ENCODE measurements at regions not wholly inside any gene's neighbourhood (a gene's known extent, or its start where the extent isn't known, plus 50 kb on each side); places are given as distances from the start of the nearest gene placed in this dataset.

DNA sequence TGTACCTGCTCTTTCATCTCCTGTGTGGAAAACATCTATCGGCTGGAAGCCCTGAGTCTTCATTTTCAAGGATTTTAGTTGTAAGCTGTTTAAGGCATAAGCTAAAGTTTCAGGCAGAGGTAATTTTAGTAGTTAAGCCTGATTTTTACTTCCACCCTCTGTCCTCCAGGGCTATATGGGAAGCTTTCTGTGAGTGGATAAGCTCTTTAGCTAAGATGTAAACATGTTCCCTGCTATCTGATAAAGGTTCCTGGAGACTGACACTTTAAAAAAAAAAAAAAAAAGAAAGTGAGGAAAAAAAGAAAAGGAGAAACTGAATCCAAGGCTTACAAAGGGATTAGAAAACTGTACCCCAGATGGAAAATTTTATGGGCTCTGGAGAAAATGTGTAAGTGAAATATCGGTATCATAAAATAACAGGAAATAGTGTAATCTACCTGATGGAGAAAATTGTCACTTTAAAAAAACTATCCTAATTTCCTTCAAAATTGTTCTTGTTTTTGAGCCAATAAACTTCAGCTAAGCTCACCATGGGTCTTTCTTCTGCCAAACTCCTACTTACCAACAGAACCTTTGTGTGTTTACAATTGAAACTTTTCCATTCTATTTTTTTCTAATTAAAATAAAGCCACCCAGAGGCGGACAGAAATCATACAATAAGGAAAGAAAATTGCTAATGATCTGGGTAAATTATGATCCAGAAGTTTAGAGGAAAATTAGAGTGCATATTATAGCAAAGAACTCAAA lies 180.5 kb downstream of the TGFB2 start:
- H3K4me3 ChIP-seq (ENCODE audit: insufficient read depth in 1 of 2, low read depth in 1 of 2, low read length in 2 of 2): no peak overlapping the region
- H3K23ac ChIP-seq (ENCODE audit: low read length in 2 of 2): no peak overlapping the region
- H2AFZ ChIP-seq (ENCODE audit: low read depth, low read length): no peak overlapping the region
- H3K27ac ChIP-seq (ENCODE audit: low read length, poor library complexity, severe bottlenecking): no peak overlapping the region
- H3K14ac ChIP-seq (ENCODE audit: low read length in 2 of 2): no peak overlapping the region
- H2BK5ac ChIP-seq (ENCODE audit: low read depth, low read length, poor library complexity, severe bottlenecking): no peak overlapping the region
- no peaks in the 10 kb centered on the region for H3K9me3 ChIP-seq (ENCODE audit: control insufficient read depth, low read length)
- H3K18ac ChIP-seq (ENCODE audit: low read depth in 1 of 2, low read length in 2 of 2): no peak overlapping the region
- no peak for DNase-seq
- H3K79me1 ChIP-seq (replicated peaks; ENCODE audit: low read length, poor library complexity, severe bottlenecking): no peaks in the 10 kb centered on the region
- H3K4me1 ChIP-seq (ENCODE audit: control insufficient read depth, insufficient read depth, low read depth, low read length): no peaks in the 10 kb centered on the region
- H4K91ac ChIP-seq (ENCODE audit: low read length): no peak overlapping the region
- H3K4me2 ChIP-seq (ENCODE audit: low read length, poor library complexity, severe bottlenecking): no peak overlapping the region
- no peaks in the 10 kb centered on the region for H3K36me3 ChIP-seq (ENCODE audit: control insufficient read depth in 1 of 2, insufficient read depth in 2 of 2, low read depth in 1 of 2, low read length in 2 of 2)
- H3K4ac ChIP-seq (ENCODE audit: low read depth in 1 of 2, low read length in 2 of 2): no peak overlapping the region
- no peaks in the 10 kb centered on the region for H3K27me3 ChIP-seq (ENCODE audit: control insufficient read depth in 1 of 2, insufficient read depth in 1 of 2, low read length in 2 of 2)
- no peak overlapping the region for H2AK5ac ChIP-seq (ENCODE audit: low read length, severe bottlenecking)
- WGBS: 60% methylated on average over 2 of the region's 3 CpGs
- no peak overlapping the region for H3K9ac ChIP-seq (ENCODE audit: low read length)
- no peak overlapping the region for H4K8ac ChIP-seq (ENCODE audit: low read length)
- no peak overlapping the region for H2BK12ac ChIP-seq (ENCODE audit: low read length in 2 of 2)
- H2BK15ac ChIP-seq (ENCODE audit: low read depth, poor library complexity, severe bottlenecking): no peak overlapping the region
- H2BK120ac ChIP-seq (ENCODE audit: low read depth, low read length): no peak overlapping the region

DNA sequence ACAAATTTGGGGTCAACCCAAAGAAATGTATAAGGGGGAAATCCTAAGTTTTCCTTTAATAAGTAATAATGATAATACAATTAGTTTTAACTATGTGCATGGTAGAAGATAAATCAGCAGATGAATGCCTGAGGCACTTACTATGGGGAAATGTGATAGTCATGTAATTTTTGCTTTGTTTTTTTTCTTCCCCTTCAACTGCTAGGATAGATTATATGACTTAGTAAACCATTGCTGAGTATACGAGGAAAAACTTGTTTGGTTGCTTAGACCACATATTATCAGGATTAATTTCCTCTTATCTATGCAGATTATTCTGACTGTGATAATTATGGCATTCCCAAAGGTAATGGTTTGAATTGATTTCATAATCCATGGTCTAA lies 181.1 kb downstream of the TGFB2 start:
- H3K4me3 ChIP-seq (ENCODE audit: insufficient read depth in 1 of 2, low read depth in 1 of 2, low read length in 2 of 2): no peak overlapping the region
- no peak overlapping the region for H3K14ac ChIP-seq (ENCODE audit: low read length in 2 of 2)
- H2BK12ac ChIP-seq (ENCODE audit: low read length in 2 of 2): no peak overlapping the region
- no peak overlapping the region for H3K27ac ChIP-seq (ENCODE audit: low read length, poor library complexity, severe bottlenecking)
- H3K4me2 ChIP-seq (ENCODE audit: low read length, poor library complexity, severe bottlenecking): no peak overlapping the region
- no peaks in the 10 kb centered on the region for H3K27me3 ChIP-seq (ENCODE audit: control insufficient read depth in 1 of 2, insufficient read depth in 1 of 2, low read length in 2 of 2)
- H2BK5ac ChIP-seq (ENCODE audit: low read depth, low read length, poor library complexity, severe bottlenecking): no peak overlapping the region
- H3K9me3 ChIP-seq (ENCODE audit: control insufficient read depth, low read length): no peaks in the 10 kb centered on the region
- H4K8ac ChIP-seq (ENCODE audit: low read length): no peak overlapping the region
- no peak overlapping the region for H4K91ac ChIP-seq (ENCODE audit: low read length)
- H2AFZ ChIP-seq (ENCODE audit: low read depth, low read length): no peak overlapping the region
- H3K4me1 ChIP-seq (ENCODE audit: control insufficient read depth, insufficient read depth, low read depth, low read length): no peaks in the 10 kb centered on the region
- no CpG with 5 or more reads among the region's 1 CpG for WGBS
- H3K79me1 ChIP-seq (replicated peaks; ENCODE audit: low read length, poor library complexity, severe bottlenecking): no peaks in the 10 kb centered on the region
- H3K4ac ChIP-seq (ENCODE audit: low read depth in 1 of 2, low read length in 2 of 2): no peak overlapping the region
- H2BK15ac ChIP-seq (ENCODE audit: low read depth, poor library complexity, severe bottlenecking): no peak overlapping the region
- H3K9ac ChIP-seq (ENCODE audit: low read length): no peak overlapping the region
- no peak overlapping the region for H2BK120ac ChIP-seq (ENCODE audit: low read depth, low read length)
- H2AK5ac ChIP-seq (ENCODE audit: low read length, severe bottlenecking): no peak overlapping the region
- no peak overlapping the region for H3K18ac ChIP-seq (ENCODE audit: low read depth in 1 of 2, low read length in 2 of 2)
- no peaks in the 10 kb centered on the region for H3K36me3 ChIP-seq (ENCODE audit: control insufficient read depth in 1 of 2, insufficient read depth in 2 of 2, low read depth in 1 of 2, low read length in 2 of 2)
- DNase-seq: no peak
- H3K23ac ChIP-seq (ENCODE audit: low read length in 2 of 2): no peak overlapping the region

DNA sequence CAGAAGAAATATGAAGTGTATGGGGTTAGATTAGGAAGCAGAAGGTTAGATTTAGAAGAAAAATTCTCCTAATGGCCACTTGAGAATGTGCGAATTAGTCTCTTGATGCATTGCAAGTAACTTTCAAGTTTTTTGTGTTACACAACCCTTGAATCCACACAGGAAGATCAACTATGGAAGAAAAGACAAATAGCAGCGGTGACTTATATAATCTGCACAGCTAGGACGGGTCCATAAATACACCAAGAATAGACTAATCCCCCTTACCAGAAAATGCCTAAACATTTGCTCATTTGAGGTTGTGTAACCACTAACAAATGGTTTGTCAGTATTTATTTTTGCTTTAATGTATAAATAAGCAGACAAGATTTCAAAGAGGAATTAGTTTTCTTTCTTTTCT lies 182.6 kb downstream of the TGFB2 start:
- Histone ChIP-seq H3K79me1 (replicated peaks; ENCODE audit: low read length, poor library complexity, severe bottlenecking) (no peaks in the 10 kb centered on the region), H2BK5ac (ENCODE audit: low read depth, low read length, poor library complexity, severe bottlenecking) (no peak overlapping the region), H3K4me3 (ENCODE audit: insufficient read depth in 1 of 2, low read depth in 1 of 2, low read length in 2 of 2) (no peak overlapping the region), H3K9me3 (ENCODE audit: control insufficient read depth, low read length) (no peaks in the 10 kb centered on the region), H4K8ac (ENCODE audit: low read length) (no peak overlapping the region), H4K91ac (ENCODE audit: low read length) (no peak overlapping the region), H3K4me2 (ENCODE audit: low read length, poor library complexity, severe bottlenecking) (no peak overlapping the region), H3K14ac (ENCODE audit: low read length in 2 of 2) (no peak overlapping the region), H3K27ac (ENCODE audit: low read length, poor library complexity, severe bottlenecking) (no peak overlapping the region), H2BK15ac (ENCODE audit: low read depth, poor library complexity, severe bottlenecking) (no peak overlapping the region), H3K36me3 (ENCODE audit: control insufficient read depth in 1 of 2, insufficient read depth in 2 of 2, low read depth in 1 of 2, low read length in 2 of 2) (no peaks in the 10 kb centered on the region), H3K4me1 (ENCODE audit: control insufficient read depth, insufficient read depth, low read depth, low read length) (no peaks in the 10 kb centered on the region), H3K9ac (ENCODE audit: low read length) (no peak overlapping the region), H3K27me3 (ENCODE audit: control insufficient read depth in 1 of 2, insufficient read depth in 1 of 2, low read length in 2 of 2) (no peaks in the 10 kb centered on the region), H2AK5ac (ENCODE audit: low read length, severe bottlenecking) (no peak overlapping the region), H2BK120ac (ENCODE audit: low read depth, low read length) (no peak overlapping the region), H2BK12ac (ENCODE audit: low read length in 2 of 2) (no peak overlapping the region), H3K4ac (ENCODE audit: low read depth in 1 of 2, low read length in 2 of 2) (no peak overlapping the region), H3K18ac (ENCODE audit: low read depth in 1 of 2, low read length in 2 of 2) (no peak overlapping the region), H2AFZ (ENCODE audit: low read depth, low read length) (no peak overlapping the region), H3K23ac (ENCODE audit: low read length in 2 of 2) (no peak overlapping the region)
- DNase-seq: peak; percentile 83
- WGBS: 6% methylated on average over 2 of the region's 3 CpGs

DNA sequence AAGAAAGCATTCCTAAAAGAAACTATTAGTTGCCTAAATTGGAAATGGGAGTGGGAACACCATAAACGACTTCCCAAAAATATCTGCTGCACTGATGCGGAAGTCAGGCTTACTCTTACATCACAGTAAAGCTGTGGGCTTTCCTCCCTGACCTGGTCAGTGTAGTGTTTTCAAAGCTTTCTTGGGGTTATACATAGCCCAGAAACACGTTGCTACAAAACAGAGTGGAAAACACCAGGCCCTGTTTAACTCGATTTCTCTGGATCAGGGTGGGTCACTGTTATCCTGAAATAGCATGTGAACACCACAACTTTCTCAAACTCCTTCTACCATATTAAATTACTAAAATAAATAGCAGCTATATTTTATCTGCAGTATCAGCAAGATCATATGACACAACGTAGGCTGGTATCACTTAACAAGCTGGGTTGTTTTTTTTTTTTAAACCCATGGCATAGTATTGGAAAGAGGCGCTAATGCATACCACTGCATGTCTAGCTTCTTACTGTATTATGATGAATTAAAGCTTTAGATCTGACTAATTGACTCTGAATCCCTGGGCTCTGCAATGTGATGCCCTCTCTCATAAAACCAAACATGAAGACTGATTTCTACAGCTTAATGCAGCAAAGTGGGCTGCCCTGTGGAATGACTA lies 184.6 kb downstream of the TGFB2 start:
- WGBS: 82% methylated on average over 3 of the region's 6 CpGs

More for the DNA sequence above, 184.6 kb downstream of the TGFB2 start:
- peak overlapping the region in 1 of 2 experiments; percentile 3 for H2BK12ac ChIP-seq (ENCODE audit: low read length in 2 of 2)
- H2AK5ac ChIP-seq (ENCODE audit: low read length, severe bottlenecking): no peak overlapping the region
- no peak overlapping the region for H3K4me2 ChIP-seq (ENCODE audit: low read length, poor library complexity, severe bottlenecking)
- no peak overlapping the region for H3K9ac ChIP-seq (ENCODE audit: low read length)
- no peaks in the 10 kb centered on the region for H3K4me1 ChIP-seq (ENCODE audit: control insufficient read depth, insufficient read depth, low read depth, low read length)
- H4K91ac ChIP-seq (ENCODE audit: low read length): no peak overlapping the region
- no peak overlapping the region for H2BK15ac ChIP-seq (ENCODE audit: low read depth, poor library complexity, severe bottlenecking)
- no peak overlapping the region for H3K23ac ChIP-seq (ENCODE audit: low read length in 2 of 2)
- no peak overlapping the region for H3K4ac ChIP-seq (ENCODE audit: low read depth in 1 of 2, low read length in 2 of 2)
- no peaks in the 10 kb centered on the region for H3K9me3 ChIP-seq (ENCODE audit: control insufficient read depth, low read length)
- no peak overlapping the region for H3K18ac ChIP-seq (ENCODE audit: low read depth in 1 of 2, low read length in 2 of 2)
- no peaks in the 10 kb centered on the region for H3K27me3 ChIP-seq (ENCODE audit: control insufficient read depth in 1 of 2, insufficient read depth in 1 of 2, low read length in 2 of 2)
- H2BK5ac ChIP-seq (ENCODE audit: low read depth, low read length, poor library complexity, severe bottlenecking): no peak overlapping the region
- H4K8ac ChIP-seq (ENCODE audit: low read length): no peak overlapping the region
- no peak overlapping the region for H2AFZ ChIP-seq (ENCODE audit: low read depth, low read length)
- no peak overlapping the region for H3K27ac ChIP-seq (ENCODE audit: low read length, poor library complexity, severe bottlenecking)
- no peaks in the 10 kb centered on the region for H3K79me1 ChIP-seq (replicated peaks; ENCODE audit: low read length, poor library complexity, severe bottlenecking)
- no peak overlapping the region for H3K4me3 ChIP-seq (ENCODE audit: insufficient read depth in 1 of 2, low read depth in 1 of 2, low read length in 2 of 2)
- no peak for DNase-seq
- no peaks in the 10 kb centered on the region for H3K36me3 ChIP-seq (ENCODE audit: control insufficient read depth in 1 of 2, insufficient read depth in 2 of 2, low read depth in 1 of 2, low read length in 2 of 2)
- no peak overlapping the region for H3K14ac ChIP-seq (ENCODE audit: low read length in 2 of 2)
- H2BK120ac ChIP-seq (ENCODE audit: low read depth, low read length): no peak overlapping the region

All from mesenchymal stem cell (in vitro differentiated cells and primary cell).